GM19324 (cell line): ENCODE measurements at regions not wholly inside any gene's neighbourhood (a gene's known extent, or its start where the extent isn't known, plus 50 kb on each side); places are given as distances from the start of the nearest gene placed in this dataset.

Experiments
- ATAC-seq: cut with Tn5 transposase; IDR thresholded peaks from one replicate; pipeline ENCODE4 v1.9.1; 2021; ENCODE audit warnings: mild to moderate bottlenecking, moderate library complexity; ENCODE audit not compliant: unreplicated experiment, low FRiP score

DNA sequence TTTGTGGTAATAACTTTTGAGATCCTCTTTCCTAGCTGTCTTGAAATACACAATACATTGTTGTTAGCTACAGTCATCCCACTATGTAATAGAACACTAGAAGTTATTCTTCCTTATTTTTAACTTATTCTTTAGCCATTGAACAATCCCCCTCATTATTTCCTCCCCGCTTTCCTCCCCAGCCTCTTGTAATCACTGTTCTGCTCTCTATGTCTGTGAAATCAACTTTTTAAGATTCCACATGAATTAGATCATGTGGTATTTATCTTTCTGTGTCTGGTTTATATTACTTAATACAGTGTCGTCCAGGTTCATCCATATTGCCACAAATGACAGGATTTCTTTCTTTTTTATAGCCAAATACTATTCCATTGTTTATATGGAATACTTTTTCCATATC lies 72.9 kb downstream of the SLC10A2 start:
- ATAC-seq, result no peak

DNA sequence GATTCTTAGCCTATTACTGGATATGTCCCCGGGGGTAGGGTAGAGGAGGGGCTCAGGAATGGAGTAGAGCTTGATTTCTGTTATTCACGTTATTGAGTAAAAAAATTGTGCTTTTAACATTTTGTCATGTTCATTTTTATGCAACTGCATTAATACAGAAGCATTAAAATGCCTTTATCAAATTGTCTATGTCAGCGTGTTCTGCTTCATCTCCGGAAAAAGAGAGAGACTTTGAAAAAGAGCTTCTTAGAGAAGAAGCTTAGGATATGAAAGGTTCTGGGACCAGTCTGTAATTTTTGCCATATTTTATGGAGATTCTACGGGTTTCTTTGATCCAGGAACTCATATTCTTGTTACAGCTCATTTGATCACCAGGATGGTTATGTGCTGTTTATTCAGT lies 82.0 kb downstream of the SLC10A2 start:
- no peak for ATAC-seq

- no peak for ATAC-seq
These were observed 82.7 kb downstream of the SLC10A2 start for GRCh38 chr13:102983496-102983895.

- no peak for ATAC-seq
These were observed 85.8 kb downstream of the SLC10A2 start for GRCh38 chr13:102980331-102980982.

- ATAC-seq, result no peak
These were observed 88.0 kb downstream of the SLC10A2 start for GRCh38 chr13:102978168-102978567.

- no peak for ATAC-seq
These were observed 88.7 kb downstream of the SLC10A2 start for GRCh38 chr13:102977471-102977870.

GRCh38 chr13:102974317-102975087 lies 91.7 kb downstream of the SLC10A2 start:
- no peak for ATAC-seq

- ATAC-seq, result no peak
These were observed 94.0 kb downstream of the SLC10A2 start for GRCh38 chr13:102972191-102972590.

- ATAC-seq, result peak; percentile 98
These were observed 95.7 kb downstream of the SLC10A2 start for GRCh38 chr13:102970542-102970941.

DNA sequence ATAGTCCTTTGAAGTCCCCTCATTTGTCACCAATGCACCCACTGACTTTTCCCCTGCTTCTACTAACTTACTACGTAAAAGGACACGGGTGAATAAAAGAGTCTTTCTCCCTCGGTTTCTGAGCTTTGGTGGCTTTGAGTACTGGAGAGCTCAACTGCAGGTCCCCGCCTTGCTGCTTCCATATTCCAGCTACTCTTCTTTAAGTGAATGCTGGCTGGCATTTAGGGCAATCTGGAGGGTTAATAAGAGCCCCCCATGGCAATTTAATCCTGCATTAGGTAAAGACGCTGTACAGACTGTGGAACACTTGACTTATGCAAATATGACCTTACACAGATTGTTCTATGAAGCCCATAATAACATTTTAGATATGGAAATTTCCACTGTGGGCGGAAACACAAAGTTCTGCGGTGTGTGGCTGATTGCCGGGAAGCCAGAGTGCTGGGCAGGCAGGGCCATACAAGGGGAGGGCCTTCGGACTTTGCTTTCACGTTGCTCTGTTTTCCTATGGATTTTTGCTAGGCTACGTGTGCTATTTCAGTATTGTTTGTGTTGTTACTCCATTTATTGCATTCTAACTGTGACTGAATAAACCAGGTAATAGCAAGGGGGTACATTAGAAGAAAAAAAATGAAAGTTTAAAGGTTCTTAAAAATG lies 97.5 kb downstream of the SLC10A2 start:
- ATAC-seq, result no peak

DNA sequence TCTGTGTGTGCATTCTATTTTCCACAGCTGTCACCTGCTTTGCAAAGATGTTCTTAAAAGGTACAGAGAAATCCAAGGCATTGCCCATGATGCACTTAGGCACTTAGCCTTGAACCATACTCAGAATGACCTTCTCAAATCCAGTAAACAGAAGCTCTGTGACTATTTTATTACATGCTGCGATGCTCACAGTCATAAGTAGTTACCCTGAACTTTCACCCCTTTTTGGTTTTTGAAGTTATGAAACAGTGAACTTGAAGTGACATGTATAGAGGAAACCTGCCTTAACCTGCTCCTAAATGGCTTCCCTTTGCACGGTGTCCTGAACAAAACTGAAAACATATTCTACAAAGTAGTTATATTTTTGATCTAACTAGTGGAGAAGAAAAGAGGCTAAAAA lies 100.4 kb downstream of the SLC10A2 start:
- ATAC-seq, result no peak

GRCh38 chr13:102962430-102962829 lies 103.8 kb downstream of the SLC10A2 start:
- ATAC-seq, result no peak

- no peak for ATAC-seq
These were observed 105.3 kb downstream of the SLC10A2 start for GRCh38 chr13:102960959-102961358.

- ATAC-seq, result no peak
These were observed 109.8 kb downstream of the SLC10A2 start for GRCh38 chr13:102956449-102956848.

GRCh38 chr13:102954350-102954749 lies 108.5 kb downstream of the ERCC5 start:
- ATAC-seq, result no peak

GRCh38 chr13:102951808-102952207 lies 106.0 kb downstream of the ERCC5 start:
- no peak for ATAC-seq

DNA sequence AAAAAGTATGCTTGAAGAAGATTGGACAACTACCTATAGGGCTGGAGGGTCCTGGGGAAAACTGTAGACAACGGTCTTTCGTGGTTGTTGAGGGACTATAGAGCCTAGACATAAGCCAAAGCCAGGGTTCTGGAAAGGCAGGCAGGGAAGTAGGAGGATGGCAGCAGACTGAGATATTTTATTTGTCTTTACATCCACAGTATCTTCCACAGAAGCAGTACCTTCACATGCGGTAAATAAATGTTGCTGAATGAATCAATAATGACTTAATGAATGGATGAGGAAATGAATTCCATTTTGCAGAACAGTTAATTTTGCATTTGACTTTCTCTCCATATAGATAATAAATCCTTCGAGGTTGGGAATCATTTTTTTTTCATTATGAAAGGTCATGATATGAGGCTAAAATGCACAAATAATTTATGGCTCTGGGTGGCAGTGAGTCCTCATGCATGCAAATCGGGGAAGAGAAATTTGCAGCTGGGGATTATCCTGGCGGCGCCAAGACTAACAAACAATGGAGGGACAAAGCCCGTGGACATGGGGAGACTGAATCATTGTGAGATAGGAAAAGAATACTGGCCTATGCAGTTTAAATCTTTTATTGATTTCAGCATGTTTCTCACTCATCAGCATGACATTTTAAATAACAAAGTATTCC lies 102.0 kb downstream of the ERCC5 start:
- ATAC-seq, result no peak

- no peak for ATAC-seq
These were observed 100.1 kb downstream of the ERCC5 start for GRCh38 chr13:102945886-102946285.

DNA sequence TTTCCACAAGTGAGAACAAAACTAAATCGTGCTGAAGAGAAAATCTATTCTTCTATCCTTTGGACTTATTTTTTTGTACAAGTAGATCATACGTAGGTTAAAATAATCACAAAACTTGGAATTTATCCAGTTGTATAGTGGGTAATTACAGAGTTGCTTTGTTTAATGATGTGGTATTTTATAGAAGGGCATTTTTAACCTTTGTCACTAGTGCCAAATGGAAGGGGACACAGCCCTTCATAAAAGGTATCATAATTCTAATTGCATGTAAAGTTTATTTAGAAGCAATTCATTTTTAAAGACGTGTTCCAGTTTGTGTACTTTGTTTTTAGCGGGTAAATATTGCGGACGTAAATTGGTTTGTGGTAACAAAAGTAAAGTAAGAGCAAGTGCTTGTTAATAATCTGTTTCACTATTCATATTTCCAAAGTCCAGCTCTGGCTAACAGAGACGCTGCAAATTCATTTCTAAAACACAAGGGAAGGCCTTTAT lies 99.5 kb downstream of the ERCC5 start:
- ATAC-seq, result no peak

DNA sequence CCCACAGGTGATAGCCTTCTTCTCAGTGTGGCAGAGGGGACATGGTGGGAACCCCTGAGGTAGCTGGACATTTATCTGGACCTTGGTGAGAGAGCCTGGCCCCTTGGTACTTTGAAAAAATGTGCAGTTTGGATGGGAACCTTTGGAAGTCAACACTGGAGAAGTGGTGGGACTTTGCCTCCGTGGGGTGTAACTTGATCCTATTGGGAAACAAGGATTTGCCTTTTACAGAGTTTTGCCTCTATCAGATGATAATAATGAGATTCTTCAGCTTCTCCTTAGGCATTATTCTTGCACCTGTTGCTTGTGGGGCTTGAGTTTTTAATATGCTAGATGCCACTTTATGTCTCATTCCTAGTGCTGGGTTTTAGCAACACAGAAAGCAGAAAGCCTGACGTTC lies 99.0 kb downstream of the ERCC5 start:
- ATAC-seq, result no peak

DNA sequence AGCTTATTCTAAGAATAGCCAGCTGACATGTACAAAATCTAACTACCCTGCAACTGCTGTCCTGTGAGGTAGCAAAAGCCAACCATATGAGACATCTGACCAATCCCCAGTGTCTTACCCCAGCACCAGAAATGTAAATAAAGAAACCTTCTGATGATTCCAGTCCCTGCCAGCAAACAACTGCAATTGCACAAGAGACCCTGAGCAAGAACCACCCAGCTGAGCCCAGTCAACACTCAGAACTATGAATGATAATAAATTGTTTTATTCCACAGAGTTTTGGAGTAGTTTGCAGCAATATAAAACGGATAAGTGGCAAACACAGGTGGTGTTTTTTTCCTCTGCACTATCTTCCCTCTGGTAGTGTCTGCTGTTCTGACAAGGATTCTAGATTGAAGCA lies 94.9 kb downstream of the ERCC5 start:
- no peak for ATAC-seq
